ENCODE measurements at regions not wholly inside any gene's neighbourhood (a gene's known extent, or its start where the extent isn't known, plus 50 kb on each side); places are given as distances from the start of the nearest gene placed in this dataset.

DNA sequence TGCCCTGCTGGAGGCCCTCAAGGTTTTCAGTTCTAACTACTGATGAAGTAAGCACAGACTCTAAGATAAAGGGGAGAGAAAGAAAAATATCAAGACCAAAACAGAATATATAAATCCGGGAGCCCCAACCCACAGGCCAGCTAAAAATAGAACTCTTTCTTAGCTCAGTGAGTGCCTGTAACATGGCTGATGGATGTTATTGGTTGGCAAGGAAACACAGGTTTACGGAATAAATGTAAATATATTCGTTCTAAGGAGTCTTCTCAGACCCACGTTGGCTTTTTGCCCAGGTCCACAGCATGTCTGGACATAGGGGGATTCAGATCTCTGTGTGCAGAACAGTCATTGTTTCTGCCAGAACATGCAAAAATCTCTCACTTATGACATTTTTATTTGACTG is 139.0 kb upstream of the SERPINE2 start (continued):
- TF ChIP-seq, protein P1, sequence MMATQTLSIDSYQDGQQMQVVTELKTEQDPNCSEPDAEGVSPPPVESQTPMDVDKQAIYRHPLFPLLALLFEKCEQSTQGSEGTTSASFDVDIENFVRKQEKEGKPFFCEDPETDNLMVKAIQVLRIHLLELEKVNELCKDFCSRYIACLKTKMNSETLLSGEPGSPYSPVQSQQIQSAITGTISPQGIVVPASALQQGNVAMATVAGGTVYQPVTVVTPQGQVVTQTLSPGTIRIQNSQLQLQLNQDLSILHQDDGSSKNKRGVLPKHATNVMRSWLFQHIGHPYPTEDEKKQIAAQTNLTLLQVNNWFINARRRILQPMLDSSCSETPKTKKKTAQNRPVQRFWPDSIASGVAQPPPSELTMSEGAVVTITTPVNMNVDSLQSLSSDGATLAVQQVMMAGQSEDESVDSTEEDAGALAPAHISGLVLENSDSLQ (IDR thresholded peaks at IDR 0.05), result no peak

DNA sequence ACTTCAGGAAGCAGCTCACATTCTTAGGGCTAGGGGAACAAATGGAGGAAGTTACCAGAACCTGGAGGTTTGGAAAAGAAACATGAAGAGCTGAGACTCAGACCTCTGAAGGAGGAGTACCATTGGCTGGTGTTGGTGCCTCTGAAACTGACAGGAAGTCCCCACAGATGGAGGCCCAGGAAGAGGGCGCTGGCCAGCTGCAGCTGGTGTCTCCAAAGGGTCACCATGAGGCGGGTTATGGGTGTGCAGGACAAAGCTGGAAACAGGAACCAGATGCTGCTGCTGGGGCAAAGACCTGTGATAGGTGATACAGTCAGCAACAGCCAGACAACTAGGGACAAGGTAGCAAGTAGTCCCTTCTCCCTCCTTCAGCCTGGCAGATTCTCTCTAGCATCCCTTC is 136.5 kb upstream of the SERPINE2 start:
- ChIA-PET POLR2A (no interaction called here), SMC1A (ENCODE audit: uncharacterized antibody, unreplicated experiment) (no interaction called here), RAD21 (ENCODE audit: unreplicated experiment) (no interaction called here), CTCF (no interaction called here)
- H4K20me1 ChIP-seq (ENCODE audit: control insufficient read depth, insufficient read depth), result no peaks in the 10 kb centered on the region
- H3K79me2 ChIP-seq (ENCODE audit: control insufficient read depth, insufficient read depth, low read length), result no peaks in the 10 kb centered on the region
- DNase-seq (ENCODE audit: low read depth, low spot score) (no peak), FAIRE-seq (no peak), ATAC-seq (no peak)
- no peak overlapping the region for H2AFZ ChIP-seq (ENCODE audit: control insufficient read depth, low read depth, low read length)
- no peaks in the 10 kb centered on the region for H3K9me3 ChIP-seq (replicated peaks; ENCODE audit: control insufficient read depth, insufficient read depth, low read length)
- TF ChIP-seq NR2C1 (IDR thresholded peaks at IDR 0.05) (no peak), GATAD2B (conservative IDR thresholded peaks at IDR 0.05; ENCODE audit: low read depth) (no peak), DPF2 (IDR thresholded peaks at IDR 0.05) (no peak), CREB1 (IDR thresholded peaks at IDR 0.05; ENCODE audit: low read depth) (no peak), MYB (IDR thresholded peaks at IDR 0.05; ENCODE audit: borderline replicate concordance, low read depth, low read length) (no peak), REST (IDR thresholded peaks at IDR 0.05; ENCODE audit: low read depth, low read length) (no peak), POLR2AphosphoS2 (IDR thresholded peaks at IDR 0.05; ENCODE audit: low read depth, low read length) (no peak)
- TF ChIP-seq, protein P2, sequence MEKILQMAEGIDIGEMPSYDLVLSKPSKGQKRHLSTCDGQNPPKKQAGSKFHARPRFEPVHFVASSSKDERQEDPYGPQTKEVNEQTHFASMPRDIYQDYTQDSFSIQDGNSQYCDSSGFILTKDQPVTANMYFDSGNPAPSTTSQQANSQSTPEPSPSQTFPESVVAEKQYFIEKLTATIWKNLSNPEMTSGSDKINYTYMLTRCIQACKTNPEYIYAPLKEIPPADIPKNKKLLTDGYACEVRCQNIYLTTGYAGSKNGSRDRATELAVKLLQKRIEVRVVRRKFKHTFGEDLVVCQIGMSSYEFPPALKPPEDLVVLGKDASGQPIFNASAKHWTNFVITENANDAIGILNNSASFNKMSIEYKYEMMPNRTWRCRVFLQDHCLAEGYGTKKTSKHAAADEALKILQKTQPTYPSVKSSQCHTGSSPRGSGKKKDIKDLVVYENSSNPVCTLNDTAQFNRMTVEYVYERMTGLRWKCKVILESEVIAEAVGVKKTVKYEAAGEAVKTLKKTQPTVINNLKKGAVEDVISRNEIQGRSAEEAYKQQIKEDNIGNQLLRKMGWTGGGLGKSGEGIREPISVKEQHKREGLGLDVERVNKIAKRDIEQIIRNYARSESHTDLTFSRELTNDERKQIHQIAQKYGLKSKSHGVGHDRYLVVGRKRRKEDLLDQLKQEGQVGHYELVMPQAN (conservative IDR thresholded peaks at IDR 0.05), result no peak
- no peaks in the 10 kb centered on the region for H3K4me1 ChIP-seq (ENCODE audit: control insufficient read depth, insufficient read depth, low read length)
- WGBS (ENCODE audit: insufficient coverage, insufficient replicate concordance, low lambda C conversion rate, missing lambda C conversion rate), result 0% methylated on average over 2 of the region's 2 CpGs
- no peak overlapping the region for H3K4me3 ChIP-seq
- no peaks in the 10 kb centered on the region for H3K36me3 ChIP-seq (ENCODE audit: control insufficient read depth in 2 of 2, insufficient read depth in 2 of 2, low read length in 1 of 2)
- no peaks in the 10 kb centered on the region; a peak in 1 of 4 replicates for H3K27me3 ChIP-seq (replicated peaks in 1 of 2; ENCODE audit: control insufficient read depth in 2 of 2, insufficient read depth in 2 of 2, low read length in 1 of 2)
- intact Hi-C loops (cut with micrococcal nuclease; ENCODE audit: unreplicated experiment) (no loop called here), in situ Hi-C loops (cut with MboI) (no loop called here)
- no TSS peak for BruUV-seq (replicated peaks)
- no peak overlapping the region for H3K9ac ChIP-seq (ENCODE audit: control insufficient read depth, insufficient read depth, low read length)
- H3K27ac ChIP-seq (ENCODE audit: control insufficient read depth, insufficient read depth), result no peak overlapping the region
- no peak overlapping the region for H3K4me2 ChIP-seq (ENCODE audit: control insufficient read depth, insufficient read depth)

Data from GM12878 (cell line).